Amniotic stem cell (primary cell): ENCODE measurements at regions not wholly inside any gene's neighbourhood (a gene's known extent, or its start where the extent isn't known, plus 50 kb on each side); places are given as distances from the start of the nearest gene placed in this dataset.

ENCODE experiments used
- DNase-seq: peaks from one replicate; lab custom pipeline; 2025; lab: John Stamatoyannopoulos, UW

GRCh38 chr4:125693228-125693627 is 378.5 kb downstream of the FAT4 start:
- no peak for DNase-seq

GRCh38 chr4:125702406-125702805 is 387.7 kb downstream of the FAT4 start:
- no peak for DNase-seq

GRCh38 chr4:125703443-125703842 is 388.7 kb downstream of the FAT4 start:
- no peak for DNase-seq

GRCh38 chr4:125704726-125705125 is 390.0 kb downstream of the FAT4 start:
- no peak for DNase-seq

GRCh38 chr4:125705681-125706080 is 390.9 kb downstream of the FAT4 start:
- DNase-seq, result no peak

- DNase-seq, result no peak
Observed at GRCh38 chr4:125707397-125707796, 392.6 kb downstream of the FAT4 start.

GRCh38 chr4:125710766-125711165 is 396.0 kb downstream of the FAT4 start:
- DNase-seq, result no peak

- DNase-seq, result no peak
Observed at GRCh38 chr4:125714049-125714448, 399.3 kb downstream of the FAT4 start.

- DNase-seq, result no peak
Observed at GRCh38 chr4:125714845-125715244, 400.1 kb downstream of the FAT4 start.

GRCh38 chr4:125719987-125720386 is 405.2 kb downstream of the FAT4 start:
- DNase-seq, result no peak

GRCh38 chr4:125722009-125722408 is 407.3 kb downstream of the FAT4 start:
- DNase-seq, result no peak

GRCh38 chr4:125725957-125726525 is 411.3 kb downstream of the FAT4 start:
- no peak for DNase-seq

- DNase-seq, result no peak
Observed at GRCh38 chr4:125727931-125728330, 413.2 kb downstream of the FAT4 start.

- DNase-seq, result peak; percentile 55
Observed at GRCh38 chr4:125728568-125728967, 413.8 kb downstream of the FAT4 start.

GRCh38 chr4:125729171-125729570 is 414.4 kb downstream of the FAT4 start:
- no peak for DNase-seq

- DNase-seq, result no peak
Observed at GRCh38 chr4:125732632-125733031, 417.9 kb downstream of the FAT4 start.

- no peak for DNase-seq
Observed at GRCh38 chr4:125734504-125734903, 419.7 kb downstream of the FAT4 start.

- peak; percentile 9 for DNase-seq
Observed at GRCh38 chr4:125735102-125735501, 420.3 kb downstream of the FAT4 start.

GRCh38 chr4:125736057-125736456 is 421.3 kb downstream of the FAT4 start:
- no peak for DNase-seq

- no peak for DNase-seq
Observed at GRCh38 chr4:125739760-125740159, 425.0 kb downstream of the FAT4 start.

GRCh38 chr4:125741825-125742452 is 427.2 kb downstream of the FAT4 start:
- peak; percentile 4 for DNase-seq

- DNase-seq, result no peak
Observed at GRCh38 chr4:125744891-125745364, 430.2 kb downstream of the FAT4 start.

GRCh38 chr4:125749354-125749753 is 434.6 kb downstream of the FAT4 start:
- no peak for DNase-seq

GRCh38 chr4:125750399-125750798 is 435.6 kb downstream of the FAT4 start:
- no peak for DNase-seq
